ENCODE measurements at regions not wholly inside any gene's neighbourhood (a gene's known extent, or its start where the extent isn't known, plus 50 kb on each side); places are given as distances from the start of the nearest gene placed in this dataset.

DNA sequence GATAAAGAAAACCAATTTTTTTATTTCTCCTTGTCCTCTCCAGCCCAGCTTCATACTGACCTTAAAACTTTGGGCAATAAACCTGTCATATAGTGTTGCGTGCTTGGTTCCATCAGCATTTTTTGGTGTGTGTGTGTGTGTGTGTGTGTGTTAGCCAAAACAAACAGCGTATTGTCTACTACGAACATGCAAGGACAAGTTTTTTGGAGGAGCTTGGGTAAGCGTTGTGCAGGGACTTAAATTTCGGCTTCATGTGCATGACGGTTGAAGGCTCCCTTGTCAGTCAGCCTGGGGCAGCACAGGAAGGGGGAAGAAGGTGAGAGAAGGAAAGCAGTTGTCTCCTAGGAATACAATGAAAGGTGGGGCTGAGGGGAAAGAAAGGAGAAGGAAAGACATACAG is 62.0 kb upstream of the PAX1 start:
- Histone ChIP-seq H3K9me3 (ENCODE audit: control insufficient read depth, insufficient read depth, low read length) (peaks cover 18% of the 10 kb centered on the region), H3K9me1 (ENCODE audit: insufficient read depth, low read length) (no peaks in the 10 kb centered on the region), H2AFZ (replicated peaks; ENCODE audit: low read length, poor library complexity) (no peak overlapping the region), H4K8ac (ENCODE audit: low read depth in 2 of 2, low read length in 2 of 2) (no peak overlapping the region), H3K23ac (ENCODE audit: low read depth, low read length) (no peak overlapping the region), H3K9ac (ENCODE audit: low read depth, low read length) (no peak overlapping the region), H3K79me1 (ENCODE audit: low read depth in 1 of 2, low read length in 2 of 2) (no peaks in the 10 kb centered on the region), H3K18ac (ENCODE audit: low read depth, low read length) (no peak overlapping the region), H2BK20ac (ENCODE audit: low read depth, low read length) (no peak overlapping the region), H3K14ac (replicated peaks; ENCODE audit: low read depth, low read length) (no peak overlapping the region), H3K4me2 (ENCODE audit: low read depth, low read length) (no peak overlapping the region), H4K5ac (ENCODE audit: low read depth, low read length) (no peak overlapping the region), H4K20me1 (ENCODE audit: insufficient read depth, low read length) (no peaks in the 10 kb centered on the region), H3K36me3 (ENCODE audit: control insufficient read depth, insufficient read depth, low read length) (no peaks in the 10 kb centered on the region), H4K91ac (ENCODE audit: insufficient read depth, low read depth, low read length) (no peak overlapping the region), H3K56ac (ENCODE audit: extremely low read depth, insufficient read depth, low read length) (no peak overlapping the region), H3K27ac (ENCODE audit: insufficient read depth, low read length) (no peak overlapping the region), H2AK5ac (ENCODE audit: low read depth, low read length) (no peak overlapping the region), H3K27me3 (ENCODE audit: control insufficient read depth, insufficient read depth, low read length) (no peaks in the 10 kb centered on the region), H2BK120ac (ENCODE audit: low read depth, low read length) (no peak overlapping the region), H3K4me3 (ENCODE audit: insufficient read depth, low read depth, low read length) (no peak overlapping the region), H3K4me1 (ENCODE audit: control insufficient read depth, insufficient read depth, low read length) (no peaks in the 10 kb centered on the region), H3K4ac (ENCODE audit: low read depth, low read length) (no peak overlapping the region), H2BK15ac (ENCODE audit: low read depth, low read length) (no peak overlapping the region), H2BK5ac (ENCODE audit: low read depth, low read length, poor library complexity, severe bottlenecking) (no peak overlapping the region), H2AK9ac (replicated peaks; ENCODE audit: low read depth, low read length, poor library complexity) (no peak overlapping the region)
- TF ChIP-seq CEBPB (IDR thresholded peaks at IDR 0.05; ENCODE audit: low read depth, low read length) (no peak), NFE2L2 (IDR thresholded peaks at IDR 0.05; ENCODE audit: low read depth, low read length) (no peak), RCOR1 (IDR thresholded peaks at IDR 0.05; ENCODE audit: insufficient replicate concordance, low read length) (no peak), MAZ (IDR thresholded peaks at IDR 0.05; ENCODE audit: borderline replicate concordance, low read depth, low read length) (no peak), MXI1 (IDR thresholded peaks at IDR 0.05; ENCODE audit: borderline replicate concordance, low read depth, low read length) (no peak), SMC3 (IDR thresholded peaks at IDR 0.05; ENCODE audit: low read depth, low read length) (no peak), MAFK (IDR thresholded peaks at IDR 0.05; ENCODE audit: low read depth, low read length) (no peak), POLR2A (IDR thresholded peaks at IDR 0.05; ENCODE audit: low read depth, low read length) (no peak), BHLHE40 (IDR thresholded peaks at IDR 0.05; ENCODE audit: low read depth, low read length) (no peak)
- BruUV-seq (replicated peaks) = no TSS peak
- intact Hi-C loops (cut with micrococcal nuclease) (no loop called here), dilution Hi-C loops (cut with HindIII; ENCODE audit: low sequenced_read_pairs, unreplicated experiment) (no loop called here), in situ Hi-C loops (cut with MboI; ENCODE audit: low sequenced_read_pairs) (no loop called here)
- ChIA-PET POLR2A (ENCODE audit: unreplicated experiment) (no interaction called here), CTCF (no interaction called here)
- no peak for ATAC-seq (ENCODE audit: low read depth)
- no peak for DNase-seq
- WGBS, 2 experiments (ENCODE audit: extremely low coverage in 2 of 2, insufficient read length in 1 of 2) = no CpG with 5 or more reads among the region's 6 CpGs

Measured in IMR-90 (cell line).